Endothelial cell of umbilical vein (primary cell): ENCODE measurements at regions not wholly inside any gene's neighbourhood (a gene's known extent, or its start where the extent isn't known, plus 50 kb on each side); places are given as distances from the start of the nearest gene placed in this dataset.

Experiments used
- BruUV-seq: library from RNA; stranded (reverse); fragments of 400-500 nt; replicated peaks from 2 replicates; lab custom pipeline; 2021; lab: Mats Ljungman, UMichigan
- CTCF ChIA-PET: fragments of 300-600, 350-600 bp; sonication (Branson Sonifier 250); formaldehyde crosslinking; loops from one replicate; lab custom pipeline; 2021; ENCODE audit warnings: antibody characterized with exemption, inconsistent platforms; lab: Charles Lee
- POLR2A ChIA-PET: fragments of 300-600, 350-600 bp; sonication (Branson Sonifier 250); formaldehyde crosslinking; loops from one replicate; lab custom pipeline; 2021; ENCODE audit warnings: antibody characterized with exemption, inconsistent platforms; lab: Charles Lee
- DNase-seq: peaks from one replicate; pipeline ENCODE4 v3.0.0-alpha.2; 2011; ENCODE audit warnings: low read depth, low spot score
- FAIRE-seq: peaks from 2 replicates; lab custom pipeline; 2011; peaks lifted over from hg19 to GRCh38; lab: Jason Lieb, UNC
- H2AFZ ChIP-seq: 2 replicates; pipeline ENCODE4 v1.6.0; 2012; ENCODE audit warnings: low read depth, low read length, control low read depth, inconsistent platforms
- H3K27ac ChIP-seq: 2 replicates; pipeline ENCODE4 v1.5.1; 2011; ENCODE audit warnings: low read depth, mild to moderate bottlenecking, control low read depth, low read length, moderate library complexity; ENCODE audit not compliant: insufficient read depth
- H3K27me3 ChIP-seq, 2 experiments: 2 replicates each; pipeline versions ENCODE4 v1.6.0 to v1.6.1; 2011; ENCODE audit warnings: low read length in 2 of 2, mixed read lengths in 1 of 2; ENCODE audit not compliant: control insufficient read depth in 2 of 2, insufficient read depth in 2 of 2
- H3K36me3 ChIP-seq, 2 experiments: 2 replicates in 1 of 2; 3 replicates in 1 of 2; pipeline ENCODE4 v1.5.1; 2011; ENCODE audit warnings: low read length in 2 of 2, mild to moderate bottlenecking in 1 of 2, moderate library complexity in 1 of 2; ENCODE audit not compliant: control insufficient read depth in 2 of 2, insufficient read depth in 2 of 2; ENCODE audit errors: extremely low read depth in 1 of 2
- H3K4me1 ChIP-seq: 3 replicates; pipeline ENCODE4 v1.5.1; 2011; ENCODE audit warnings: mild to moderate bottlenecking, low read length; ENCODE audit not compliant: control insufficient read depth, insufficient read depth; ENCODE audit errors: extremely low read depth
- H3K4me2 ChIP-seq: 2 replicates; pipeline ENCODE4 v1.6.1; 2011; ENCODE audit warnings: low read length, control low read depth, mixed read lengths; ENCODE audit not compliant: insufficient read depth
- H3K4me3 ChIP-seq, 3 experiments: fragments of 200-600 bp in 1 of 3; sonication (generic), shearing (Covaris generic) in 1 of 3; replicated peaks in 1 of 3; 2 replicates each; pipeline ENCODE4 v1.5.1; 2011 to 2016; ENCODE audit warnings: control low read depth in 3 of 3, low read length in 3 of 3, mild to moderate bottlenecking in 2 of 3, inconsistent platforms in 1 of 3, low read depth in 1 of 3, moderate library complexity in 1 of 3; ENCODE audit not compliant: insufficient read depth in 1 of 3
- H3K79me2 ChIP-seq: 2 replicates; pipeline ENCODE4 v1.6.0; 2012; ENCODE audit warnings: low read length, inconsistent platforms; ENCODE audit not compliant: control insufficient read depth, insufficient read depth
- H3K9ac ChIP-seq: replicated peaks from 2 replicates; pipeline ENCODE3; 2011; ENCODE audit warnings: low read length, control low read depth; ENCODE audit not compliant: insufficient read depth; ENCODE audit errors: extremely low read depth
- H3K9me1 ChIP-seq: replicated peaks from 3 replicates; pipeline ENCODE4 v1.6.0; 2011; ENCODE audit warnings: mild to moderate bottlenecking, low read length; ENCODE audit not compliant: control insufficient read depth, insufficient read depth; ENCODE audit errors: extremely low read depth
- H3K9me3 ChIP-seq: replicated peaks from 2 replicates; pipeline ENCODE4 v1.5.1; 2012; ENCODE audit warnings: low read length, inconsistent platforms; ENCODE audit not compliant: control insufficient read depth, insufficient read depth
- H4K20me1 ChIP-seq: replicated peaks from 2 replicates; pipeline ENCODE3; 2011; ENCODE audit warnings: mild to moderate bottlenecking, low read length; ENCODE audit not compliant: control insufficient read depth, insufficient read depth; ENCODE audit errors: extremely low read depth
- EZH2 ChIP-seq: IDR thresholded peaks from 2 replicates; pipeline ENCODE4 v1.6.1; 2012; ENCODE audit warnings: borderline replicate concordance, low read depth, mild to moderate bottlenecking, moderate library complexity, low read length, inconsistent platforms; ENCODE audit not compliant: severe bottlenecking
- FOS ChIP-seq: IDR thresholded peaks from 2 replicates; pipeline ENCODE4 v1.6.1; 2011; ENCODE audit warnings: mild to moderate bottlenecking, low read length, moderate library complexity, borderline replicate concordance; ENCODE audit not compliant: insufficient read depth
- GATA2 ChIP-seq: IDR thresholded peaks from 2 replicates; pipeline ENCODE4 v1.7.0; 2011; ENCODE audit warnings: low read depth, mild to moderate bottlenecking, moderate library complexity, mixed read lengths, low read length; ENCODE audit not compliant: insufficient read length, insufficient read depth
- JUN ChIP-seq: IDR thresholded peaks from 2 replicates; pipeline ENCODE4 v1.6.1; 2011; ENCODE audit warnings: borderline replicate concordance, low read depth; ENCODE audit not compliant: insufficient read length, insufficient read depth
- MYC ChIP-seq: IDR thresholded peaks from one replicate; pipeline ENCODE4 v1.6.1; 2011; ENCODE audit warnings: mild to moderate bottlenecking, low read depth, low read length
- POLR2A ChIP-seq: IDR thresholded peaks from 2 replicates; pipeline ENCODE4 v1.6.1; 2012; ENCODE audit warnings: low read depth, mild to moderate bottlenecking, control low read depth, low read length
- POLR2AphosphoS5 ChIP-seq: IDR thresholded peaks from 2 replicates; pipeline ENCODE4 v1.6.1; 2012; ENCODE audit warnings: low read depth, mild to moderate bottlenecking, control low read depth, low read length, moderate library complexity; ENCODE audit not compliant: insufficient read depth
- dilution Hi-C: fragments of 300-500 bp; cut with MboI; formaldehyde crosslinking; loops from one replicate; pipeline ENCODE4 v1.15.0; 2019; ENCODE audit warnings: low sequenced_read_pairs; ENCODE audit not compliant: extremely low pct_ligation_motif_present
- intact Hi-C: fragments of 100-400 bp; cut with micrococcal nuclease; formaldehyde crosslinking; loops from one replicate; pipeline ENCODE4 v1.10.0; 2022
- TF ChIP-seq, protein P1 (sequence below): IDR thresholded peaks from 2 replicates; pipeline ENCODE4 v1.6.1; 2011; ENCODE audit not compliant: insufficient read depth, insufficient read length
- TF ChIP-seq, protein P2 (sequence below), 2 donors: IDR thresholded peaks; 1 replicate in 1 of 2; 2 replicates in 1 of 2; pipeline ENCODE4 v1.5.1; 2011; ENCODE audit warnings: low read length in 2 of 2, mild to moderate bottlenecking in 2 of 2, moderate library complexity in 2 of 2, control low read depth in 1 of 2, inconsistent platforms in 1 of 2, low read depth in 1 of 2; ENCODE audit not compliant: insufficient read depth in 1 of 2; ENCODE audit errors: extremely low read depth in 1 of 2

DNA sequence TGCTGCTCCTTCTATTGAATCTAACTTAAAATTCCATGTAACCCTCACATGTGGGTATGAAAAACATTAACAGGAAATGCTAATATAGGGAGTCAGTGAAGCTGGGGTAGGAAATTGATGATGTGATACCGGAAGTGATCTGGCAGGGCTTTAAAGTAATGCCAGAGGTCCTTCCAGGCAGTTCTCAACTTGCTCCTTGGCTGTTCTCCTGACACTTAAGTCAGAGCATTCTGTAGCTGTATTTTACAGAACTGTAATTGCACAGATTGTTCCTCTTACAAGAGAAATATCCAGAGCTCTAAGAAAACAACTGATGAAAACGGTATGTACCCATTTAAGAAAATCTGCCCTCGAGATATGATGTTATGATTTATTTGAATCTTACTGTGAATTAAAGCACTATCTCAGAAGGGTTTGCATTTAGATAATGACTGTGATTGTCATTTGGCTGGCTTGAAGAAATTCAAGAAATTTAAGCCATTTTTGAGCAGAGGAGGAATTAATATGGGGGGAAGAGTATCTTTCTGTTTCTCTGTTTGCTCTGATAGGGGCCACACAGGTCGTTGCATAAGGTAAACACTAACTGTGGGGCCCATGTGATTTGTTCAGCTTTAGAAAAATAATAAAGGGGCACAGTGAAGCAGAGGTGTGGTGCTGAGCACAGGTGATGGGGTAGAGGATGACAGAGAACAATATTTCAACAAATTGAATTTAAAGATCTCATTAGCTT is 88.4 kb downstream of the BBS10 start:
- Histone ChIP-seq H3K27ac (peak overlapping the region; percentile 96), H3K27me3 (no peaks in the 10 kb centered on the region), H3K9ac (peak overlapping the region; percentile 96), H3K9me3 (peaks cover 3% of the 10 kb centered on the region), H2AFZ (no peak overlapping the region), H3K4me3 (peak overlapping the region; percentile 19 to 96 (median 95)), H3K4me2 (peak overlapping the region; percentile 99), H3K79me2 (peaks cover 51% of the 10 kb centered on the region), H3K36me3 (peaks cover 0 to 2% of the 10 kb centered on the region in 2 experiments), H3K4me1 (peaks cover 30% of the 10 kb centered on the region), H4K20me1 (no peaks in the 10 kb centered on the region), H3K9me1 (no peaks in the 10 kb centered on the region)
- POLR2A ChIA-PET = interaction anchor here (0.9 to 1.8 kb wide), 7 partner anchors 11 to 228 kb away, joined by 3 to 9 read pairs (median 3); partner anchors contain the start of genes BBS10 and PHLDA1
- dilution Hi-C loops = no loop called here
- intact Hi-C loops = loop anchor here (1.0 to 5.0 kb wide), 8 partner anchors 17 to 297 kb away; partner anchors contain the start of genes BBS10, NAP1L1 and OSBPL8
- CTCF ChIA-PET = interaction anchor here (0.8 to 2.6 kb wide), 14 partner anchors 12 to 327 kb away, joined by 3 to 16 read pairs (median 4); no protein-coding TSS in a partner anchor
- FAIRE-seq (peak; percentile 94), DNase-seq (peak; percentile 93)
- TSS peak; percentile 61 for BruUV-seq
- TF ChIP-seq MYC (no peak), GATA2 (peak; percentile 54), POLR2AphosphoS5 (peak; percentile 95), EZH2 (no peak), POLR2A (peak; percentile 89), JUN (peak; percentile 94), FOS (peak; percentile 84)
- TF ChIP-seq, protein P1, sequence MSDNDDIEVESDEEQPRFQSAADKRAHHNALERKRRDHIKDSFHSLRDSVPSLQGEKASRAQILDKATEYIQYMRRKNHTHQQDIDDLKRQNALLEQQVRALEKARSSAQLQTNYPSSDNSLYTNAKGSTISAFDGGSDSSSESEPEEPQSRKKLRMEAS = no peak
- TF ChIP-seq, protein P2, sequence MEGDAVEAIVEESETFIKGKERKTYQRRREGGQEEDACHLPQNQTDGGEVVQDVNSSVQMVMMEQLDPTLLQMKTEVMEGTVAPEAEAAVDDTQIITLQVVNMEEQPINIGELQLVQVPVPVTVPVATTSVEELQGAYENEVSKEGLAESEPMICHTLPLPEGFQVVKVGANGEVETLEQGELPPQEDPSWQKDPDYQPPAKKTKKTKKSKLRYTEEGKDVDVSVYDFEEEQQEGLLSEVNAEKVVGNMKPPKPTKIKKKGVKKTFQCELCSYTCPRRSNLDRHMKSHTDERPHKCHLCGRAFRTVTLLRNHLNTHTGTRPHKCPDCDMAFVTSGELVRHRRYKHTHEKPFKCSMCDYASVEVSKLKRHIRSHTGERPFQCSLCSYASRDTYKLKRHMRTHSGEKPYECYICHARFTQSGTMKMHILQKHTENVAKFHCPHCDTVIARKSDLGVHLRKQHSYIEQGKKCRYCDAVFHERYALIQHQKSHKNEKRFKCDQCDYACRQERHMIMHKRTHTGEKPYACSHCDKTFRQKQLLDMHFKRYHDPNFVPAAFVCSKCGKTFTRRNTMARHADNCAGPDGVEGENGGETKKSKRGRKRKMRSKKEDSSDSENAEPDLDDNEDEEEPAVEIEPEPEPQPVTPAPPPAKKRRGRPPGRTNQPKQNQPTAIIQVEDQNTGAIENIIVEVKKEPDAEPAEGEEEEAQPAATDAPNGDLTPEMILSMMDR (IDR thresholded peaks at IDR 0.05; ENCODE audit: extremely low read depth in 1 of 2, insufficient read depth in 1 of 2, low read depth in 1 of 2, low read length in 2 of 2) = no peak
